ENCODE measurements at regions not wholly inside any gene's neighbourhood (a gene's known extent, or its start where the extent isn't known, plus 50 kb on each side); places are given as distances from the start of the nearest gene placed in this dataset.

DNA sequence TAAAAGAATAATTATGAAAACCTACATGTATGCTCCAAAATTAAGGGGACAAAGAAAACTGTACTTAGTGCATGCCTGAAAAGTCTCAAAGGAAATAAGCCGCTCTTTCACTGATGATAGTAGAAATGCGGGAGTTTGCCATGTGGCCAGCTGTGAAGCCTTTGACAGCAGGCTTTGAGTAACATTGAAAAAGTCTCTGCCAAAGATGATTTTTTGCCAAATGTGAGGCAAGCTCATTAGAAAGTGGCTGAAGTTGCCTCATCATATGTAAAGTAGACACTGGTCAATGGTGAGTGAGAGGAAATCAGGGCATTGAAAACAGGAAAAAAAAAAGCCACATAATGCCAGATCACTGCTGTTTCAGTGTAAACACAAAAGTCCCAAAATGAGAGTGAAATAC, 2360.1 kb downstream of the PCDH7 start:
- Histone ChIP-seq H2BK15ac (ENCODE audit: low read length) (no peak overlapping the region), H2BK20ac (ENCODE audit: low read length) (no peak overlapping the region), H2BK12ac (ENCODE audit: low read depth, low read length) (no peak overlapping the region), H3K27me3 (replicated peaks in 1 of 4; ENCODE audit: control insufficient read depth in 3 of 4, extremely low read depth in 1 of 4, insufficient read depth in 3 of 4, low read length in 3 of 4) (no peaks in the 10 kb centered on the region), H3K4me2 (ENCODE audit: insufficient read depth in 1 of 2, low read depth in 2 of 2, low read length in 2 of 2) (no peak overlapping the region), H3K9me3 (ENCODE audit: insufficient read depth in 2 of 2, low read depth in 1 of 2, low read length in 1 of 2) (no peaks in the 10 kb centered on the region), H4K8ac (ENCODE audit: extremely low read depth, insufficient read depth, low read length) (no peak overlapping the region), H3K4ac (replicated peaks; ENCODE audit: insufficient read length, low read depth, low read length) (no peak overlapping the region), H3K23ac (ENCODE audit: insufficient read length) (no peak overlapping the region), H3K23me2 (ENCODE audit: low read depth, low read length) (no peaks in the 10 kb centered on the region), H2AFZ (ENCODE audit: low read length) (no peak overlapping the region), H2AK5ac (ENCODE audit: low read depth, low read length) (no peak overlapping the region), H3K56ac (replicated peaks; ENCODE audit: insufficient read length, low read depth, low read length) (no peak overlapping the region), H3K4me1 (replicated peaks in 1 of 4; ENCODE audit: control insufficient read depth in 3 of 4, insufficient read depth in 4 of 4, low read length in 3 of 4) (no peaks in the 10 kb centered on the region), H3K4me3 (ENCODE audit: extremely low read depth in 1 of 4, insufficient read depth in 2 of 4, low read depth in 3 of 4, low read length in 4 of 4) (no peak overlapping the region), H4K5ac (ENCODE audit: insufficient read length, low read depth, low read length) (no peak overlapping the region), H3K36me3 (ENCODE audit: control insufficient read depth in 2 of 4, insufficient read depth in 4 of 4, low read length in 3 of 4) (no peaks in the 10 kb centered on the region), H3K27ac (ENCODE audit: low read depth, low read length) (no peak overlapping the region), H3K9ac (replicated peaks in 1 of 4; ENCODE audit: extremely low read depth in 1 of 4, low read depth in 3 of 4, low read length in 3 of 4) (no peak overlapping the region), H4K20me1 (replicated peaks in 1 of 2; ENCODE audit: control insufficient read depth in 1 of 2, insufficient read depth in 2 of 2, low read length in 2 of 2) (no peaks in the 10 kb centered on the region), H2BK120ac (replicated peaks; ENCODE audit: low read depth, low read length) (no peak overlapping the region), H3K79me2 (ENCODE audit: control insufficient read depth in 1 of 2, insufficient read depth in 2 of 2, low read length in 2 of 2) (no peaks in the 10 kb centered on the region), H2BK5ac (ENCODE audit: low read depth, low read length) (no peak overlapping the region), H3K79me1 (ENCODE audit: low read depth, low read length) (no peaks in the 10 kb centered on the region), H3K18ac (ENCODE audit: extremely low read depth, low read length) (no peak overlapping the region), H4K91ac (replicated peaks; ENCODE audit: insufficient read length, low read length) (no peak overlapping the region), H3K14ac (ENCODE audit: insufficient read length) (no peak overlapping the region)
- FAIRE-seq: no peak
- 94% methylated on average over 2 of the region's 2 CpGs; no CpG with 5 or more reads in 1 of the 2 experiments for WGBS, 2 experiments (ENCODE audit: extremely low coverage in 1 of 2, insufficient coverage in 1 of 2, insufficient read length in 1 of 2, insufficient replicate concordance in 2 of 2, low coverage in 1 of 2, low lambda C conversion rate in 2 of 2, missing lambda C conversion rate in 1 of 2)
- POLR2A ChIA-PET (ENCODE audit: partially characterized antibody): no interaction called here
- DNase-seq (ENCODE audit: low read depth in 1 of 2, low spot score in 2 of 2): no peak
- CTCF ChIA-PET (ENCODE audit: partially characterized antibody): interaction anchor here (0.7 to 5.0 kb wide), 3 partner anchors 9 to 19 kb away, joined by 3 to 24 read pairs (median 3); no protein-coding TSS in a partner anchor
- TF ChIP-seq, protein P1, sequence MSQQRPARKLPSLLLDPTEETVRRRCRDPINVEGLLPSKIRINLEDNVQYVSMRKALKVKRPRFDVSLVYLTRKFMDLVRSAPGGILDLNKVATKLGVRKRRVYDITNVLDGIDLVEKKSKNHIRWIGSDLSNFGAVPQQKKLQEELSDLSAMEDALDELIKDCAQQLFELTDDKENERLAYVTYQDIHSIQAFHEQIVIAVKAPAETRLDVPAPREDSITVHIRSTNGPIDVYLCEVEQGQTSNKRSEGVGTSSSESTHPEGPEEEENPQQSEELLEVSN (IDR thresholded peaks at IDR 0.05): peak; percentile 57; the same call in 1 of the 2 replicates
- no peak for TF ChIP-seq POLR2A (IDR thresholded peaks at IDR 0.05; ENCODE audit: control extremely low read depth in 1 of 2, low read depth in 2 of 2, low read length in 2 of 2)
